GM13977 (cell line): ENCODE measurements at regions not wholly inside any gene's neighbourhood (a gene's known extent, or its start where the extent isn't known, plus 50 kb on each side); places are given as distances from the start of the nearest gene placed in this dataset.
"Not testable (repeated sequence)": the region's sequence is repeated elsewhere in the genome, so short reads cannot be mapped to it uniquely, and the experiment has no call there.

Source experiments
- DNase-seq: peaks from one replicate; pipeline ENCODE4 v3.0.0; 2012; ENCODE audit warnings: low spot score
- in situ Hi-C: fragments of 300-500 bp; cut with MboI; formaldehyde crosslinking; loops from one replicate; pipeline ENCODE4 v1.12.0; 2022; ENCODE audit warnings: low sequenced_read_pairs, low pct_unique_long_range_greater_than_20kb, mixed read lengths, inconsistent platforms; ENCODE audit not compliant: unreplicated experiment
- TF ChIP-seq, protein P1 (sequence below): IDR thresholded peaks from 2 replicates; pipeline ENCODE4 v1.5.1; 2012; ENCODE audit warnings: mild to moderate bottlenecking, control low read depth; ENCODE audit not compliant: insufficient read depth; ENCODE audit errors: extremely low read depth, missing control alignments

DNA sequence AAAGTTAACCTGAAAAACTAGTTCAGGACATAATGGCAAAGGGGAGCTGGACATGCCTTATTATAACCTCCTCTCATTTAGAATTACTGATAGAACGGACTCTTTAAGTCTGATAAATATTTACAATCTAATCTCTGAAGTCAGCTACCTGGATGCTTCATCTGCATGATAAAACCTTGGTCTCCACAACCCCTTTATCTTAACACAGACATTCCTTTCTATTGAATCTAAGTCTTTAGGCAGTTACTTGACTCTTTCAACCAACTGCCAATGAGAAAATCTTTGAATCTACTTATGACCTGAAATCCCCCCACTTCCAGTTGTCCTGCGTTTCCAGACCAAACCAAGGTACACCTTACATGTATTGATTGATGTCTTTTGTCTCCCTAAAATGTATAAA lies 191.2 kb upstream of the LRRTM4 start:
- TF ChIP-seq, protein P1, sequence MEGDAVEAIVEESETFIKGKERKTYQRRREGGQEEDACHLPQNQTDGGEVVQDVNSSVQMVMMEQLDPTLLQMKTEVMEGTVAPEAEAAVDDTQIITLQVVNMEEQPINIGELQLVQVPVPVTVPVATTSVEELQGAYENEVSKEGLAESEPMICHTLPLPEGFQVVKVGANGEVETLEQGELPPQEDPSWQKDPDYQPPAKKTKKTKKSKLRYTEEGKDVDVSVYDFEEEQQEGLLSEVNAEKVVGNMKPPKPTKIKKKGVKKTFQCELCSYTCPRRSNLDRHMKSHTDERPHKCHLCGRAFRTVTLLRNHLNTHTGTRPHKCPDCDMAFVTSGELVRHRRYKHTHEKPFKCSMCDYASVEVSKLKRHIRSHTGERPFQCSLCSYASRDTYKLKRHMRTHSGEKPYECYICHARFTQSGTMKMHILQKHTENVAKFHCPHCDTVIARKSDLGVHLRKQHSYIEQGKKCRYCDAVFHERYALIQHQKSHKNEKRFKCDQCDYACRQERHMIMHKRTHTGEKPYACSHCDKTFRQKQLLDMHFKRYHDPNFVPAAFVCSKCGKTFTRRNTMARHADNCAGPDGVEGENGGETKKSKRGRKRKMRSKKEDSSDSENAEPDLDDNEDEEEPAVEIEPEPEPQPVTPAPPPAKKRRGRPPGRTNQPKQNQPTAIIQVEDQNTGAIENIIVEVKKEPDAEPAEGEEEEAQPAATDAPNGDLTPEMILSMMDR = no peak
- no peak for DNase-seq
- in situ Hi-C loops = no loop called here

DNA sequence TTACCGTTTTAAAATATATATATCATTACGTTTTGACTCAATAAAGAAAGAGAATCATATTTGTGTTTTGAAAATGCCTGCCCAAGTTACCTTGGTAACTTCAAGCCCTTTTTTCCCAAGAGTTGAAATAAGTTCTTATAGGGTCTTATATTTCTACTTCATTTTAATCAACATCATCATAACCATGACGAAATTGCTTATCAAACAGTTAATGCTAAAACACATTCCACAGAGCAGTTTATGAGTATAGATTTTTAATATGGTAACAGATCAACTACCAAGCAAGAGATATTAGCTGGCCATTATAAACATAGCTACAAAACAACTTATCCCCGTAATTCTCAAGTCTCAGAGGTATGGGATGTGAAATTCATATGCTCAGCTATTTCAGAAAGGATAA lies 197.9 kb upstream of the LRRTM4 start:
- in situ Hi-C loops = no loop called here
- TF ChIP-seq, protein P1 = no peak
- DNase-seq = no peak

DNA sequence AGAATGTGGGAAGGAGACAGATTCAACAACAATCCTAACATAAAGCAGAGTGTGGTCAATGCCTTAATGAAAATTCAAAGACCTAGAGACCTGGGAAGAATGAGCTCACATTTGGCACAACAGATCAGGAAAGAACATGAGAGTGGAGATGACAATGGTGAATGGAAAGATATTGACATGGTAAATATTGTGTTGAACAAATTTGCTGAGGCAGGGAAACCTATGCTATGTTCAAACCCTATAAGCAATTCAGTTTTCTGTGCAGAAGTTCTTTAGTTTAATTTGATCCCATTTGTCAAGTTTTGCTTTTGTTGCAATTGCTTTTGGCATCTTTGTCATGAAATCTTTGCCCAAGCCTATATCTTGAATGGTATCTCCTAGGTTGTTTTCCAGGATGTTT lies 199.4 kb upstream of the LRRTM4 start:
- TF ChIP-seq, protein P1 = no peak
- no peak for DNase-seq
- in situ Hi-C loops = no loop called here

DNA sequence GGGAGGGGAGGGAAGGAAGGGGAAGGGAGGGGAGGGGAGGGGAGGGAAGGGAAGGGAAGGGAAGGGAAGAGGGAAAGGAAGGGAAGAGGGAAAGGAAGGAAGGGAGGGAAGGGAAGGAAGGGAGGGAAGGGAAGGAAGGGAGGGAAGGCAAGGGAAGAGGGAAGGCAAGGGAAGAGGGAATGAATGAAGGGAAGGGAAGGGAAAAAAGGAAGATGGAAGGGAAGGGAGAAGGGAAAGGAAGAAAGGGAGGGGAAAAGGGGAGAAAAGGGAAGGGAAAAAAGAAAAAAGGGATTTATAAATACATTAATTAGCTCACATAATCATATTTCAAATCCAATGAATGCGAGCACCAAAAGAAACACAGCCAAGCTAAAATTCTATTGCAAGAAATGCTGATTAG lies 202.9 kb upstream of the LRRTM4 start:
- in situ Hi-C loops = no loop called here
- TF ChIP-seq, protein P1 = no peak

DNA sequence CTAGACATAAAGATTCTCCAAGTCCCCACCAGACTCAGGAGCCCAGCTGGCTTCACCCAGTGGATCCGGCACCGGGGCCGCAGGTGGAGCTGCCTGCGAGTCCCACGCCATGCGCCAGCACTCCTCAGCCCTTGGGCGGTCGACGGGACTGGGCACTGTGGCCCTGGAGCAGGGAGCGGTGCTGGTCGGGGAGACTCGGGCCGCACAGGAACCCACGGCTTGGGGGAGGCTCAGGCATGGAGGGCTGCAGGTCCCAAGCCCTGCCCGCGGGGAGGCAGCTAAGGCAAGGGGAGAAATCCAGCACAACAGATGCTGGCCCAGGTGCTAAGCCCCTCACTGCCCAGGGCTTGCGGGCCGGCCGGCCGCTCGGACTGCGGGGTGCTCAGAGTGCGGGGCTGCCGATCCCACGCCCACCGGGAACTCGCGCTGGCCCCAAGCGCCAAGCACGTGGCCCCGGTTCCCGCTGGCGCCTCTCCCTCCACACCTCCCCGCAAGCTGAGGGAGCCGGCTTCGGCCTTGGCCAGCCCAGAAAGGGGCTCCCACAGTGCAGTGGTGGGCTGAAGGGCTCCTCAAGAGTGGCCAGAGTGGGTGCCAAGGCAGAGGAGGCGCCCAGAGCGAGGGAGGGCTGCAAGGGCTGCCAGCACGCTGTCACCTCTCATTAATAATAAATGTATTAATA lies 212.6 kb upstream of the LRRTM4 start:
- in situ Hi-C loops, DNase-seq: not testable (repeated sequence)

More for the DNA sequence above, 202.9 kb upstream of the LRRTM4 start:
- no peak for DNase-seq

DNA sequence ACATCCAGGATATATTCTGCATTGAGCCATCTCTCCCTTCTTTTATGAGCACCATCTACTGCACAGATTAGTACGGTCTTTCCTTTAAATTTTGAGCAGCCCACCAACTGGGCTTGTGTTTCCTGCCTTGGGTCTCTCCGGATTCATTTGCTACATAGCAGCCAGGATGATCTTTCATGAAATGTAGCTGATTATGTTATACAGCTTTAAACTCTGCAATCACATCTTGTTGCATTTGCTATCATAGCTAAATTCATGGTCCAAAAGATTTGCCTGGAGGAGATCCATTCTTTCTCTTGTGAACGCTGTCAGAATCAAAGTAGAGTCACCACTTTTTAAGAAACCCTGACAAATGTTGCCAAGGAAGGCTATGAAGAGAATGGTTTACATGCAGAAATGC lies 215.1 kb upstream of the LRRTM4 start:
- no peak for DNase-seq
- TF ChIP-seq, protein P1 = no peak
- in situ Hi-C loops = no loop called here

DNA sequence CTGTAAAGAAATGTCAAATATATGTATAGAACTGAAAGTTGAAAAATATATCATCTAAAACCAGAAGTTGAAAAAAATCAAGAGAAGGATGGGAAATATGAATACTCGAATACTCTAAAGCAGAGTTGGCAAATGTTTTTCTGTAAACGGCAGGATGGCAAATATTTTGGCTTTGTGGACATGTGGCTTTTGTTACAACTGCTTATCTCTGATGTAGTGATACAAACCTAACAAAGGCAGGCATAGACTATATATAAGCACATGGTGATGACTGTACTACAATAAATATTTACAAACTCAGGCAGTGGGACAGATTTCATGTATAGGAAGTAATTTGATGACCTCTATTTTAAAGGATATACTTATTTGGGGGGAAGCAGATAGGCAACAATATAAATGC lies 224.6 kb upstream of the LRRTM4 start:
- in situ Hi-C loops = no loop called here
- DNase-seq = no peak
- TF ChIP-seq, protein P1 = no peak

DNA sequence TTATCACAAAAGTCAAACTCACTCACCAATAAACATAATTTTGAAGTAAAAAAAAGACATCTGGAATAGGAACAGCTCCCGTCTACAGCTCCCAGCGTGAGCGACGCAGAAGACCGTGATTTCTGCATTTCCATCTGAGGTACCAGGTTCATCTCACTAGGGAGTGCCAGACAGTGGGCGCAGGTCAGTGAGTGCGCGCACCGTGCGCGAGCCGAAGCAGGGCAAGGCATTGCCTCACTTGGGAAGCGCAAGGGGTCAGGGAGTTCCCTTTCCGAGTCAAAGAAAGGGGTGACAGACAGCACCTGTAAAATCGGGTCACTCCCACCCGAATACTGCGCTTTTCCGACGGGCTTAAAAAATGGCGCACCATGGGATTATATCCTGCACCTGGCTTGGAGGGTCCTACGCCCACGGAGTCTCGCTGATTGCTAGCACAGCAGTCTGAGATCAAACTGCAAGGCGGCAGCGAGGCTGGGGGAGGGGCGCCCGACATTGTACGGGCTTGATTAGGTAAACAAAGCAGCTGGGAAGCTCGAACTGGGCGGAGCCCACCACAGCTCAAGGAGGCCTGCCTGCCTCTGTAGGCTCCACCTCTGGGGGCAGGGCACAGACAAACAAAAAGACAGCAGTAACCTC lies 231.7 kb upstream of the LRRTM4 start:
- DNase-seq, in situ Hi-C loops: not testable (repeated sequence)
